ENCODE measurements at regions not wholly inside any gene's neighbourhood (a gene's known extent, or its start where the extent isn't known, plus 50 kb on each side); places are given as distances from the start of the nearest gene placed in this dataset.

DNA sequence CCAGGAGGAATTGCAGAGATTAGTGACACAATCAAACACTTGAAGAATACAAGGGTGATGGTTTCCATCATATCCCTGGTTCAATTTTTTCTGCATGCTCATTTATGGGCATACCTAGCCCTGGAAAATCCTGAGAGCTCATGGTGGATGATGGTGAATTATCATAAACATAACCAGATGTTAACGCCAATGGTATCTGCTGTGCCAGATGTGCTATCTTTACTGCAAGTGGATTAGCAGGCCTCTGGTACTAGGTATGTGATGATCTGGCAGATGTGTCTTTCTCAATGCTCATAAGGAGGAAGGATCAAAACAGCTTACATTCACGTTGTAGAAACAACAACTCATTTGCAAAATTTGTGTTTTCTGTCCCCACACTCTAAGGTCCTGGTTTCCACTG lies 150.5 kb downstream of the FZD1 start:
- no peak overlapping the region for H3K4me3 Mint-ChIP-seq
- no peaks in the 10 kb centered on the region for H3K4me1 ChIP-seq (ENCODE audit: control insufficient read depth, insufficient read depth, low read length)
- WGBS (ENCODE audit: insufficient coverage) = 67% methylated on average over 2 of the region's 2 CpGs
- DNase-seq (no peak), ATAC-seq (no peak)
- no peaks in the 10 kb centered on the region for H3K9me3 ChIP-seq (ENCODE audit: control insufficient read depth, insufficient read depth, low read length)
- peaks cover 2 to 5% of the 10 kb centered on the region in 2 donors for H3K9me3 Mint-ChIP-seq
- intact Hi-C loops (cut with micrococcal nuclease) = no loop called here
- H3K27me3 ChIP-seq (ENCODE audit: control insufficient read depth, insufficient read depth, low read length) = no peaks in the 10 kb centered on the region
- no peaks in the 10 kb centered on the region for H3K27me3 Mint-ChIP-seq (ENCODE audit: low read depth in 2 of 2)
- TF ChIP-seq, protein P1, sequence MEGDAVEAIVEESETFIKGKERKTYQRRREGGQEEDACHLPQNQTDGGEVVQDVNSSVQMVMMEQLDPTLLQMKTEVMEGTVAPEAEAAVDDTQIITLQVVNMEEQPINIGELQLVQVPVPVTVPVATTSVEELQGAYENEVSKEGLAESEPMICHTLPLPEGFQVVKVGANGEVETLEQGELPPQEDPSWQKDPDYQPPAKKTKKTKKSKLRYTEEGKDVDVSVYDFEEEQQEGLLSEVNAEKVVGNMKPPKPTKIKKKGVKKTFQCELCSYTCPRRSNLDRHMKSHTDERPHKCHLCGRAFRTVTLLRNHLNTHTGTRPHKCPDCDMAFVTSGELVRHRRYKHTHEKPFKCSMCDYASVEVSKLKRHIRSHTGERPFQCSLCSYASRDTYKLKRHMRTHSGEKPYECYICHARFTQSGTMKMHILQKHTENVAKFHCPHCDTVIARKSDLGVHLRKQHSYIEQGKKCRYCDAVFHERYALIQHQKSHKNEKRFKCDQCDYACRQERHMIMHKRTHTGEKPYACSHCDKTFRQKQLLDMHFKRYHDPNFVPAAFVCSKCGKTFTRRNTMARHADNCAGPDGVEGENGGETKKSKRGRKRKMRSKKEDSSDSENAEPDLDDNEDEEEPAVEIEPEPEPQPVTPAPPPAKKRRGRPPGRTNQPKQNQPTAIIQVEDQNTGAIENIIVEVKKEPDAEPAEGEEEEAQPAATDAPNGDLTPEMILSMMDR (IDR thresholded peaks at IDR 0.05) = no peak
- H3K36me3 Mint-ChIP-seq = no peaks in the 10 kb centered on the region
- no peak overlapping the region for H3K4me3 ChIP-seq (ENCODE audit: low read length)
- H3K4me1 Mint-ChIP-seq = no peaks in the 10 kb centered on the region
- no peaks in the 10 kb centered on the region for H3K36me3 ChIP-seq (ENCODE audit: control insufficient read depth, insufficient read depth, low read length)
- no peak overlapping the region for H3K27ac ChIP-seq (ENCODE audit: low read length)
- H3K27ac Mint-ChIP-seq = no peak overlapping the region

- no peak overlapping the region for H3K4me3 Mint-ChIP-seq
- ATAC-seq = no peak
- no peaks in the 10 kb centered on the region for H3K36me3 Mint-ChIP-seq
- Histone ChIP-seq H3K4me3 (ENCODE audit: low read length) (no peak overlapping the region), H3K4me1 (ENCODE audit: control insufficient read depth, insufficient read depth, low read length) (no peaks in the 10 kb centered on the region), H3K9me3 (ENCODE audit: control insufficient read depth, insufficient read depth, low read length) (no peaks in the 10 kb centered on the region), H3K27me3 (ENCODE audit: control insufficient read depth, insufficient read depth, low read length) (no peaks in the 10 kb centered on the region), H3K36me3 (ENCODE audit: control insufficient read depth, insufficient read depth, low read length) (no peaks in the 10 kb centered on the region), H3K27ac (ENCODE audit: low read length) (no peak overlapping the region)
- 87% methylated on average over 2 of the region's 4 CpGs for WGBS (ENCODE audit: insufficient coverage)
- no peak overlapping the region for H3K27ac Mint-ChIP-seq
- TF ChIP-seq, protein P1 (IDR thresholded peaks at IDR 0.05) = no peak
- H3K9me3 Mint-ChIP-seq = peaks cover 2 to 5% of the 10 kb centered on the region in 2 donors
- intact Hi-C loops (cut with micrococcal nuclease) = no loop called here
- no peaks in the 10 kb centered on the region for H3K27me3 Mint-ChIP-seq (ENCODE audit: low read depth in 2 of 2)
- DNase-seq = no peak
- H3K4me1 Mint-ChIP-seq = no peaks in the 10 kb centered on the region
Observed at GRCh38 chr7:91416155-91416865, 152.1 kb downstream of the FZD1 start.

DNA sequence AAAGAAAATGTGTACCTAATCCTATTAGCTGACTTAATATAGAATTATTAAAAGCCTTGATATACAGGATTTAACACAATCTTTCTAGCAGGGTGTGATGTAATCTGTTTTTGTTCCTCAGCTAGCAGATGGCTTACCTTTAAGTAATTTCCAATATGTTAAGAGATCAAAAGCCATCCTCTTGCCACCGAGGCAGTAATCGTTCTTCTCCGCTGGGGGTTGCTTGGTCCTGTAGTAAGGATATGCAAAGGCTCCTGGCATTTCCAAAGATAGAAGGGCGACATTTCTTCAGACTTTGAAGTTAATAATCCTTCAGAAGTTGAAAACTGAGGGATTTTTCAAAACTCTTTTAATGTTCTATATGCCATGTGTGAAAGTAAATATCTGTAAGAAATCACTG lies 156.4 kb downstream of the FZD1 start:
- 83% methylated on average over 4 of the region's 4 CpGs for WGBS (ENCODE audit: insufficient coverage)
- Mint-ChIP-seq H3K4me3 (no peak overlapping the region), H3K27ac (no peak overlapping the region), H3K4me1 (no peaks in the 10 kb centered on the region), H3K27me3 (ENCODE audit: low read depth in 2 of 2) (no peaks in the 10 kb centered on the region), H3K9me3 (peaks cover 2 to 8% of the 10 kb centered on the region in 2 donors), H3K36me3 (no peaks in the 10 kb centered on the region)
- DNase-seq (no peak), ATAC-seq (no peak)
- Histone ChIP-seq H3K36me3 (ENCODE audit: control insufficient read depth, insufficient read depth, low read length) (no peaks in the 10 kb centered on the region), H3K9me3 (ENCODE audit: control insufficient read depth, insufficient read depth, low read length) (no peaks in the 10 kb centered on the region), H3K4me3 (ENCODE audit: low read length) (no peak overlapping the region), H3K27ac (ENCODE audit: low read length) (no peak overlapping the region), H3K4me1 (ENCODE audit: control insufficient read depth, insufficient read depth, low read length) (no peaks in the 10 kb centered on the region), H3K27me3 (ENCODE audit: control insufficient read depth, insufficient read depth, low read length) (no peaks in the 10 kb centered on the region)
- intact Hi-C loops (cut with micrococcal nuclease) = no loop called here
- TF ChIP-seq, protein P1 (IDR thresholded peaks at IDR 0.05) = no peak

DNA sequence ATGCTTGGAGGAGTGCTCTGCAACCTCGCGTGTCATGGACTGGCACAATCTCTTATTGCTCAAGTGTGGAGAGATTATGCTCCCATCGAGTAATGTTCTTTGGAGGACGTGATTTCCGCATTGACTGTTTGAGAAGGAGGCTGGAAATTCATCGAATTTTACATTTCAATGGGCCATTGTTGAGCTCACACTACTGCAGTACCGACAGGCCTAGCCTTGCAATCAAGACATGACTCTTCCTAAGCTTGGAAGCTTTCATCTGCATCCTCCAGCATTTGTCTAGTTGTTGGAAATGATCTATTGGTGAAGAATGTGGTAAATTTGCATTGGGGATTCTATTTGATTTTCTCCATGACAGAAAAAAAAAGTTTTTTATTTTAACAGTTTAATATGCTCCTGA lies 156.8 kb downstream of the FZD1 start:
- Histone ChIP-seq H3K36me3 (ENCODE audit: control insufficient read depth, insufficient read depth, low read length) (no peaks in the 10 kb centered on the region), H3K27ac (ENCODE audit: low read length) (no peak overlapping the region), H3K4me1 (ENCODE audit: control insufficient read depth, insufficient read depth, low read length) (no peaks in the 10 kb centered on the region), H3K4me3 (ENCODE audit: low read length) (no peak overlapping the region), H3K27me3 (ENCODE audit: control insufficient read depth, insufficient read depth, low read length) (no peaks in the 10 kb centered on the region), H3K9me3 (ENCODE audit: control insufficient read depth, insufficient read depth, low read length) (no peaks in the 10 kb centered on the region)
- Mint-ChIP-seq H3K27me3 (ENCODE audit: low read depth in 2 of 2) (no peaks in the 10 kb centered on the region), H3K4me3 (no peak overlapping the region), H3K36me3 (no peaks in the 10 kb centered on the region), H3K27ac (no peak overlapping the region), H3K4me1 (no peaks in the 10 kb centered on the region), H3K9me3 (peaks cover 2 to 8% of the 10 kb centered on the region in 2 donors)
- ATAC-seq (no peak), DNase-seq (no peak)
- intact Hi-C loops (cut with micrococcal nuclease) = no loop called here
- TF ChIP-seq, protein P1 (IDR thresholded peaks at IDR 0.05) = no peak
- 86% methylated on average over 7 of the region's 7 CpGs for WGBS (ENCODE audit: insufficient coverage)

All from natural killer cell (primary cell).